Ishikawa (cell line): ENCODE measurements at regions not wholly inside any gene's neighbourhood (a gene's known extent, or its start where the extent isn't known, plus 50 kb on each side); places are given as distances from the start of the nearest gene placed in this dataset.

Experiments used
- CEBPB ChIP-seq: IDR thresholded peaks from 2 replicates; pipeline ENCODE4 v1.6.1; 2012
- CREB1 ChIP-seq: IDR thresholded peaks from 2 replicates; pipeline ENCODE4 v1.6.1; 2012; ENCODE audit warnings: low read depth
- EGR1 ChIP-seq: IDR thresholded peaks from 2 replicates; pipeline ENCODE4 v1.6.1; 2012
- EP300 ChIP-seq: IDR thresholded peaks from 2 replicates; pipeline ENCODE4 v1.6.1; 2012; ENCODE audit warnings: borderline replicate concordance
- FOXM1 ChIP-seq: IDR thresholded peaks from 2 replicates; pipeline ENCODE4 v1.6.1; 2012; ENCODE audit warnings: low read depth, borderline replicate concordance
- NFIC ChIP-seq: IDR thresholded peaks from 2 replicates; pipeline ENCODE4 v1.6.1; 2012
- RAD21 ChIP-seq: IDR thresholded peaks from 2 replicates; pipeline ENCODE4 v1.6.1; 2012; ENCODE audit warnings: low read depth
- REST ChIP-seq: IDR thresholded peaks from 2 replicates; pipeline ENCODE4 v1.6.1; 2012; ENCODE audit warnings: low read depth, mild to moderate bottlenecking
- TAF1 ChIP-seq: IDR thresholded peaks from 2 replicates; pipeline ENCODE4 v1.6.1; 2012; ENCODE audit warnings: low read depth, mild to moderate bottlenecking
- TCF12 ChIP-seq: IDR thresholded peaks from 2 replicates; pipeline ENCODE4 v1.6.1; 2012; ENCODE audit warnings: low read depth
- TEAD4 ChIP-seq: IDR thresholded peaks from 2 replicates; pipeline ENCODE4 v1.6.1; 2012
- USF1 ChIP-seq: IDR thresholded peaks from 2 replicates; pipeline ENCODE4 v1.6.1; 2012
- YY1 ChIP-seq: IDR thresholded peaks from 2 replicates; pipeline ENCODE4 v1.6.1; 2012; ENCODE audit warnings: low read depth
- ZBTB7A ChIP-seq: IDR thresholded peaks from 2 replicates; pipeline ENCODE4 v1.6.1; 2012; ENCODE audit warnings: low read depth
- TF ChIP-seq, protein P1 (sequence below): IDR thresholded peaks from 2 replicates; pipeline ENCODE4 v1.6.1; 2012

DNA sequence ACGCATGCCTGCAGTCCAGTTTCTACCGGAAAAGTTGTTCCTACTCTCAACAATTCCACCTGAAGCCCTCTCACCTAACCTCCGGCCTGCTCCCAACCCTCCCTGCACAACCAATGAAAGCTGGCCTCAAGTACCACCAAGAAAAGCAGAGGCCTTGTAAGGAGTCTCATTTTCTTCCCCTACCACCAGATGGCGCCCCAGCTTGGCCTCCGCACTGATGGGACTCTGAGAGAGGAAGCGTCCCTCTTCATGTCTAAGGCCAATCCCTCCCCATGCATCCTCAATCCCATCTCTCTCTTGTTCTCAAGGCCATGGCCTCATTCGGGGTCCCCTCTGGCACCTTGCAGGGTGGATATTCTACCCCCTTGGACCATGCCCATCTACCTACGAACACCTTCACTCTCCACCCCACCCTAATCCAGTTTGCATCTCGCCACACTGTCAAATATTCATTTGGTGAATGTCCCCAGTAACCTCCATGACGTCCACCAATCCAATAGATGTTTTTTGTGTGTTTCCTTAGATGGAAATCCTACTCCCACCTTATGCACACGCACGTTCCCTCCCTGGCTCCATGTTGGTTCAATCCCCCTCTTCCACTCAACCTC, 412.8 kb downstream of the ZNF536 start:
- TF ChIP-seq USF1 = no peak
- no peak for TF ChIP-seq CEBPB
- TF ChIP-seq, protein P1, sequence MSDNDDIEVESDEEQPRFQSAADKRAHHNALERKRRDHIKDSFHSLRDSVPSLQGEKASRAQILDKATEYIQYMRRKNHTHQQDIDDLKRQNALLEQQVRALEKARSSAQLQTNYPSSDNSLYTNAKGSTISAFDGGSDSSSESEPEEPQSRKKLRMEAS = no peak
- TF ChIP-seq RAD21 = peak; percentile 34; the same call in 1 of the 2 replicates
- TF ChIP-seq CREB1 = no peak

- no peak for TF ChIP-seq NFIC
- TF ChIP-seq REST = no peak
- no peak for TF ChIP-seq TCF12
- no peak for TF ChIP-seq FOXM1
- TF ChIP-seq RAD21 = no peak
- TF ChIP-seq, protein P1 = no peak
- no peak for TF ChIP-seq YY1
- no peak for TF ChIP-seq EGR1
Measured at GRCh38 chr19:30783936-30784335, 411.8 kb downstream of the ZNF536 start.

DNA sequence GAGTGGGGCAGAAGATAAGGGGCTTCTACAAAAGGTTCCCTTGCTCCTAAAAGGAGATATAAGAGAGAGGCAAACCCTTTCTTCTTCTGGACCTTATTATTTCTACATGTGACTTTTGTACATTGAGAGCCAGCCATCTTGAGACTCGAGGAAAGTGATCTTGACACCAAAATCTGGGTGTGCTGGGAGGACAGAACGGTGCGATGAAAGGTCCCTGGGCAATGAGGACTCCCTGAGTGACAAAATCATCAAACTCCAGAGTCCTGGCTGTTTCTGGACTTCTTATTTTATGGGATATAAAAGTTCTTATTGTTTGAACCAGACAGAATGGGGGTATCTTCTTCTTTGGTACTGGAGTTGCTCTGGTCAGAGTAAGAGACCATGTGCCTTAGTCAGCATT, 411.0 kb downstream of the ZNF536 start:
- TF ChIP-seq USF1 = no peak
- TF ChIP-seq NFIC = no peak
- no peak for TF ChIP-seq TCF12
- TF ChIP-seq EGR1 = no peak
- no peak for TF ChIP-seq CEBPB
- no peak for TF ChIP-seq TEAD4
- TF ChIP-seq, protein P1 = no peak
- TF ChIP-seq EP300 = no peak
- TF ChIP-seq YY1 = no peak
- no peak for TF ChIP-seq FOXM1
- no peak for TF ChIP-seq REST
- TF ChIP-seq CREB1 = no peak

DNA sequence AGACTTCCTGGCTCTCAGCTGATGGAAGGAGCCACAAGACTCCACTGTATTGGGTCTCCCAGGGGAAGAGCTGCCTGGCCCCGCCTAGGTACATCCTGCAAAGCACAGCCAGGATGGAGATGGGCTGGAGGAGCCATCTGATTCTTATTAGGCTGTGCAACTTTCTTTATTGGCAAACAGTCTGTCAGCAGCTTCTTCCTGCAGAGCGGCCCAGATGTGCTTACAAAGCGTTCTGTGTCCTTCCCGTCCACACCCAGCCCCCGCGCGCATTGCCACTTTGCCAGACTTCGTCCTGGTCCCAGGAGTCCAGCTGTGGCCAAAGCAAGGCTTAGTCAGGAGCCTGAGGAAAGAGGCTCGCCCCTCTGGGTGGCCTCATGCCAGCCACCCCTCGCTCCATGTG, 409.3 kb downstream of the ZNF536 start:
- TF ChIP-seq, protein P1 = no peak
- TF ChIP-seq FOXM1 (no peak), EGR1 (no peak), EP300 (no peak), REST (no peak), NFIC (no peak), YY1 (no peak), USF1 (no peak), TEAD4 (no peak), CREB1 (no peak), TAF1 (no peak), CEBPB (no peak), RAD21 (no peak), ZBTB7A (no peak), TCF12 (no peak)
